KMS-11 (cell line): ENCODE measurements at regions not wholly inside any gene's neighbourhood (a gene's known extent, or its start where the extent isn't known, plus 50 kb on each side); places are given as distances from the start of the nearest gene placed in this dataset.

Source experiments
- H2AFZ ChIP-seq: fragments of 200-600 bp; sonication (generic); 2 replicates; pipeline ENCODE4 v1.6.1; 2016; ENCODE audit warnings: antibody characterized with exemption, mixed run types, low read depth
- H3K27ac ChIP-seq: fragments of 200-600 bp; sonication (generic); 2 replicates; pipeline ENCODE4 v1.6.1; 2016; ENCODE audit warnings: mild to moderate bottlenecking, mixed run types
- H3K27me3 ChIP-seq: fragments of 200-600 bp; sonication (generic); 2 replicates; pipeline ENCODE4 v1.6.1; 2017; ENCODE audit warnings: mild to moderate bottlenecking, low read depth, mixed run types, moderate library complexity; ENCODE audit not compliant: insufficient read depth
- H3K36me3 ChIP-seq: fragments of 200-600 bp; sonication (generic); 2 replicates; pipeline ENCODE4 v1.6.1; 2017; ENCODE audit warnings: mild to moderate bottlenecking, mixed run types; ENCODE audit not compliant: insufficient read depth
- H3K4me1 ChIP-seq: fragments of 200-600 bp; sonication (generic); 2 replicates; pipeline ENCODE4 v1.6.1; 2016; ENCODE audit warnings: mild to moderate bottlenecking, low read depth, mixed run types; ENCODE audit not compliant: poor library complexity, severe bottlenecking
- H3K4me2 ChIP-seq: fragments of 200-600 bp; sonication (generic); 2 replicates; pipeline ENCODE4 v1.7.0; 2016; ENCODE audit warnings: mild to moderate bottlenecking, mixed run types
- H3K4me3 ChIP-seq: fragments of 200-600 bp; sonication (generic); IDR thresholded peaks from 2 replicates; pipeline ENCODE4 v1.6.1; 2017; ENCODE audit warnings: low read depth, low read length, mixed read lengths; ENCODE audit not compliant: insufficient read depth
- H3K79me2 ChIP-seq: fragments of 200-600 bp; sonication (generic); 2 replicates; pipeline ENCODE4 v1.6.1; 2016; ENCODE audit warnings: low read depth, mixed run types; ENCODE audit not compliant: insufficient read depth
- H3K9ac ChIP-seq: fragments of 200-600 bp; sonication (generic); 2 replicates; pipeline ENCODE4 v1.6.1; 2016; ENCODE audit warnings: mild to moderate bottlenecking, mixed run types
- H4K20me1 ChIP-seq: fragments of 200-600 bp; sonication (generic); 2 replicates; pipeline ENCODE4 v1.6.1; 2016; ENCODE audit warnings: mild to moderate bottlenecking, mixed run types; ENCODE audit not compliant: insufficient read depth
- CTCF ChIP-seq: fragments of 200-600 bp; sonication (generic); conservative IDR thresholded peaks from 2 replicates; pipeline ENCODE4 v1.6.1; 2017; ENCODE audit warnings: low read depth, mild to moderate bottlenecking, antibody characterized with exemption, low read length, moderate library complexity, mixed read lengths

- no peak overlapping the region for H3K27ac ChIP-seq
- H3K4me1 ChIP-seq, result no peaks in the 10 kb centered on the region
- no peak for TF ChIP-seq CTCF
- H3K79me2 ChIP-seq, result no peaks in the 10 kb centered on the region
- no peaks in the 10 kb centered on the region for H3K36me3 ChIP-seq
- no peak overlapping the region for H3K4me3 ChIP-seq
- H2AFZ ChIP-seq, result no peak overlapping the region
- H3K4me2 ChIP-seq, result no peak overlapping the region
- no peak overlapping the region for H3K9ac ChIP-seq
- no peaks in the 10 kb centered on the region for H3K27me3 ChIP-seq
- H4K20me1 ChIP-seq, result no peaks in the 10 kb centered on the region
Observed at GRCh38 chr2:195515551-195515950, 141.5 kb upstream of the SLC39A10 start.

- TF ChIP-seq CTCF, result no peak
- Histone ChIP-seq H3K4me2 (no peak overlapping the region), H4K20me1 (no peaks in the 10 kb centered on the region), H3K36me3 (no peaks in the 10 kb centered on the region), H3K9ac (no peak overlapping the region), H3K4me3 (no peak overlapping the region), H2AFZ (no peak overlapping the region), H3K27me3 (no peaks in the 10 kb centered on the region), H3K79me2 (no peaks in the 10 kb centered on the region), H3K27ac (no peak overlapping the region), H3K4me1 (no peaks in the 10 kb centered on the region)
Observed at GRCh38 chr2:195514365-195514764, 142.7 kb upstream of the SLC39A10 start.

GRCh38 chr2:195513119-195513518, 143.9 kb upstream of the SLC39A10 start:
- H3K4me2 ChIP-seq, result no peak overlapping the region
- H4K20me1 ChIP-seq, result no peaks in the 10 kb centered on the region
- H3K79me2 ChIP-seq, result no peaks in the 10 kb centered on the region
- no peaks in the 10 kb centered on the region for H3K36me3 ChIP-seq
- H2AFZ ChIP-seq, result no peak overlapping the region
- H3K9ac ChIP-seq, result no peak overlapping the region
- no peak for TF ChIP-seq CTCF
- no peak overlapping the region for H3K27ac ChIP-seq
- no peaks in the 10 kb centered on the region for H3K27me3 ChIP-seq
- H3K4me1 ChIP-seq, result no peaks in the 10 kb centered on the region
- no peak overlapping the region for H3K4me3 ChIP-seq

GRCh38 chr2:195509551-195509950, 147.5 kb upstream of the SLC39A10 start:
- Histone ChIP-seq H3K79me2 (no peaks in the 10 kb centered on the region), H3K36me3 (no peaks in the 10 kb centered on the region), H4K20me1 (no peaks in the 10 kb centered on the region), H3K4me3 (no peak overlapping the region), H3K27me3 (no peaks in the 10 kb centered on the region), H3K4me1 (peaks cover 15% of the 10 kb centered on the region), H3K9ac (no peak overlapping the region), H3K4me2 (no peak overlapping the region), H3K27ac (no peak overlapping the region), H2AFZ (no peak overlapping the region)
- no peak for TF ChIP-seq CTCF

- Histone ChIP-seq H3K79me2 (no peaks in the 10 kb centered on the region), H3K36me3 (no peaks in the 10 kb centered on the region), H3K4me1 (peaks cover 15% of the 10 kb centered on the region), H2AFZ (no peak overlapping the region), H3K27me3 (no peaks in the 10 kb centered on the region), H3K9ac (no peak overlapping the region), H3K4me3 (no peak overlapping the region), H3K27ac (no peak overlapping the region), H3K4me2 (no peak overlapping the region), H4K20me1 (no peaks in the 10 kb centered on the region)
- no peak for TF ChIP-seq CTCF
Observed at GRCh38 chr2:195508139-195508455, 148.9 kb upstream of the SLC39A10 start.
